GM18868 (cell line): ENCODE measurements at regions not wholly inside any gene's neighbourhood (a gene's known extent, or its start where the extent isn't known, plus 50 kb on each side); places are given as distances from the start of the nearest gene placed in this dataset.
"Not testable (repeated sequence)": the region's sequence is repeated elsewhere in the genome, so short reads cannot be mapped to it uniquely, and the experiment has no call there.

Experiments used
- ATAC-seq: cut with Tn5 transposase; IDR thresholded peaks from one replicate; pipeline ENCODE4 v1.9.1; 2021; ENCODE audit warnings: mild to moderate bottlenecking, moderate library complexity; ENCODE audit not compliant: unreplicated experiment

GRCh38 chr20:55696520-55696919, 308.8 kb downstream of the CBLN4 start:
- ATAC-seq: no peak

- ATAC-seq: no peak
Measured at GRCh38 chr20:55693641-55694040, 311.7 kb downstream of the CBLN4 start.

GRCh38 chr20:55685841-55686240, 319.5 kb downstream of the CBLN4 start:
- ATAC-seq: no peak

- ATAC-seq: no peak
Measured at GRCh38 chr20:55685425-55685824, 319.9 kb downstream of the CBLN4 start.

- ATAC-seq: no peak
Measured at GRCh38 chr20:55684578-55684977, 320.7 kb downstream of the CBLN4 start.

- no peak for ATAC-seq
Measured at GRCh38 chr20:55678970-55679667, 326.2 kb downstream of the CBLN4 start.

GRCh38 chr20:55678126-55678525, 327.2 kb downstream of the CBLN4 start:
- no peak for ATAC-seq

GRCh38 chr20:55677011-55677410, 328.3 kb downstream of the CBLN4 start:
- ATAC-seq: no peak

GRCh38 chr20:55676097-55676496, 329.2 kb downstream of the CBLN4 start:
- no peak for ATAC-seq

- no peak for ATAC-seq
Measured at GRCh38 chr20:55668631-55669030, 336.7 kb downstream of the CBLN4 start.

- ATAC-seq: no peak
Measured at GRCh38 chr20:55667955-55668354, 337.4 kb downstream of the CBLN4 start.

- ATAC-seq: no peak
Measured at GRCh38 chr20:55667024-55667423, 338.3 kb downstream of the CBLN4 start.

GRCh38 chr20:55656231-55656775, 349.0 kb downstream of the CBLN4 start:
- no peak for ATAC-seq

GRCh38 chr20:55650657-55651360, 354.5 kb downstream of the CBLN4 start:
- ATAC-seq: no peak

- no peak for ATAC-seq
Measured at GRCh38 chr20:55649254-55649653, 356.1 kb downstream of the CBLN4 start.

- ATAC-seq: no peak
Measured at GRCh38 chr20:55646851-55647250, 358.5 kb downstream of the CBLN4 start.

- ATAC-seq: no peak
Measured at GRCh38 chr20:55641497-55641896, 363.8 kb downstream of the CBLN4 start.

GRCh38 chr20:55635870-55636269, 369.4 kb downstream of the CBLN4 start:
- ATAC-seq: no peak

GRCh38 chr20:55632592-55632991, 372.7 kb downstream of the CBLN4 start:
- no peak for ATAC-seq

GRCh38 chr20:55629143-55629542, 376.2 kb downstream of the CBLN4 start:
- ATAC-seq: not testable (repeated sequence)

GRCh38 chr20:55626716-55627115, 378.6 kb downstream of the CBLN4 start:
- ATAC-seq: no peak

- no peak for ATAC-seq
Measured at GRCh38 chr20:55616367-55616766, 389.0 kb downstream of the CBLN4 start.
